Epidermal melanocyte (primary cell): ENCODE measurements at regions not wholly inside any gene's neighbourhood (a gene's known extent, or its start where the extent isn't known, plus 50 kb on each side); places are given as distances from the start of the nearest gene placed in this dataset.
A peak's percentile ranks its signal among the peaks of the same experiment; 100 is the strongest.

Source experiments
- DNase-seq: peaks from one replicate; pipeline ENCODE4 v3.0.0; 2011; ENCODE audit warnings: low spot score; ENCODE audit not compliant: insufficient read length

- peak; percentile 69 for DNase-seq
These were observed 63.6 kb upstream of the ACSL3 start for GRCh38 chr2:222797261-222797660.

GRCh38 chr2:222797871-222798270 is 63.0 kb upstream of the ACSL3 start:
- no peak for DNase-seq

- no peak for DNase-seq
These were observed 62.3 kb upstream of the ACSL3 start for GRCh38 chr2:222798528-222798927.

GRCh38 chr2:222799262-222799918 is 61.4 kb upstream of the ACSL3 start:
- no peak for DNase-seq

- DNase-seq, result no peak
These were observed 58.2 kb upstream of the ACSL3 start for GRCh38 chr2:222802514-222803196.

- no peak for DNase-seq
These were observed 56.5 kb upstream of the ACSL3 start for GRCh38 chr2:222804351-222804750.

GRCh38 chr2:222805591-222806304 is 55.1 kb upstream of the ACSL3 start:
- DNase-seq, result no peak

- DNase-seq, result no peak
These were observed 54.2 kb upstream of the ACSL3 start for GRCh38 chr2:222806526-222807137.

GRCh38 chr2:222807431-222807830 is 53.4 kb upstream of the ACSL3 start:
- DNase-seq, result no peak

GRCh38 chr2:222809582-222809981 is 51.3 kb upstream of the ACSL3 start:
- DNase-seq, result no peak

GRCh38 chr2:222810044-222810443 is 50.8 kb upstream of the ACSL3 start:
- DNase-seq, result no peak
